NCI-H2107 treated with DMSO at 0.1 percent for 48 hours (cell line): ENCODE measurements at regions not wholly inside any gene's neighbourhood (a gene's known extent, or its start where the extent isn't known, plus 50 kb on each side); places are given as distances from the start of the nearest gene placed in this dataset.

Experiments
- DNase-seq: peaks from one replicate; lab custom pipeline; 2025; ENCODE audit not compliant: unreplicated experiment; lab: John Stamatoyannopoulos, UW

DNA sequence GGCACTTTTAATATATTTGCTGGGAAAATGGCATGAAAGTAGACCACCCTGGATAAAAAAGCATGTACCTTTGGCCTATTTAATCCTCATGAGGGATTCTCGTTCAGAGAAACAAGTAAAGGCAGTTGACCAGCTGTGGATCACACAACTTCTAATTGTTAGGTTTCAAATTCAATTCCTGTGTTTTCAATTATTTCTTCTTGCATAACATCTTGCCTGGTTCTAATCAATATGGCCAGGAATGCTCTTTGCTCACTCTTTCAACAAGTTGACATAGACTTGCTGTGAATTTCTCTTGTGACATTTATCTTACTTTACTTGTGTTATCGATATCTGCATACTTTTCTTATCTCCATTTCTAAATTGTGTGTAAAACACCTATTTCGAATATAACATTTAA is 211.8 kb downstream of the SLC7A11 start:
- DNase-seq = no peak

DNA sequence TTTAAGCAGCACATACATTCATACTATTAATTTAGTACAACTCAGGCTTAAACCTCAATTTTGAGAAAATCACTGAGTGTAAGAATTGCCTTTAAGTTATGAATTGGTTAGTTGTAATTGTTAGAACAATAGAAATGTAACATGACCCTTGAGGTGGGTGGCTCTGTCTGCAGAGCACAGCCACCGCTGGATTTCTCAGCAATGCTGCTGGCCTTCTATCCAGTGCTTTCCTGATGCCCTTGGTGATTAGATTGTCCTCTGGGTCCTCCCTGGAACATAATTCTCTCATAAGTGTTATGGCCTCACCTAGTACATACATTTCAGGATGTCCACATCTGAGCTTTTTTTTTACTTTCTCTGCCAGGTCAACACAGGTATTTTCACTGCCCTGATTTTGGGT is 213.2 kb downstream of the SLC7A11 start:
- DNase-seq = no peak

DNA sequence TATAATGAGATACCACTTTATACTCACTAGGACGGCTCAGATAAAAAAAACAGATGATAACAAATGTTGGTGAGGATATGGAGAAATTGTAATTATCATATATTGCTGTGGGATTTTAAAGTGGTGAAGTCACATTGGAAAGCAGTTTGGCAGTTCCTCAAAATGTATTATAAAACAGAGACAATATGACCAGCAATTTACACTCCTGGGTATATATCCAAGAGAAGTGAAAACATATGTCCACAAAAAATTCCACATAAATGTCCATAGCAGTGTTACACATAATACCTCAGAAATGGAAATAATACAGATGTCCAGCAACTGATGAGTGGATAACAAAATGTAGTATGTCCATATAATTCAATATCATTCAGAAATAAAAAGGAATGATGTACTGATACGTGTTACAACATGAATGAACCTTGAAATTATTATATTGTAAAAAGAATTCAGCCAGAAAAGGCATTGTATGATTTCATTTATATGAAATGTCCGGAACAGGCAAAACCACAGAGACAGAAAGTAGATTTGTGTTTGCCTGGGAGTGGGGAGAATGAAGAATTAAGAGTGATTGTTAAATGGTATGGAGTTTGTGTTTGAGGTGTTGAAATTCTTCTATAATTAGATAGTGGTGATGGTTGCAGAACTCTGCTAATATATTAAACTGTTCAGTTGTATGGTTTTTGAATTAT is 220.9 kb downstream of the SLC7A11 start:
- no peak for DNase-seq

DNA sequence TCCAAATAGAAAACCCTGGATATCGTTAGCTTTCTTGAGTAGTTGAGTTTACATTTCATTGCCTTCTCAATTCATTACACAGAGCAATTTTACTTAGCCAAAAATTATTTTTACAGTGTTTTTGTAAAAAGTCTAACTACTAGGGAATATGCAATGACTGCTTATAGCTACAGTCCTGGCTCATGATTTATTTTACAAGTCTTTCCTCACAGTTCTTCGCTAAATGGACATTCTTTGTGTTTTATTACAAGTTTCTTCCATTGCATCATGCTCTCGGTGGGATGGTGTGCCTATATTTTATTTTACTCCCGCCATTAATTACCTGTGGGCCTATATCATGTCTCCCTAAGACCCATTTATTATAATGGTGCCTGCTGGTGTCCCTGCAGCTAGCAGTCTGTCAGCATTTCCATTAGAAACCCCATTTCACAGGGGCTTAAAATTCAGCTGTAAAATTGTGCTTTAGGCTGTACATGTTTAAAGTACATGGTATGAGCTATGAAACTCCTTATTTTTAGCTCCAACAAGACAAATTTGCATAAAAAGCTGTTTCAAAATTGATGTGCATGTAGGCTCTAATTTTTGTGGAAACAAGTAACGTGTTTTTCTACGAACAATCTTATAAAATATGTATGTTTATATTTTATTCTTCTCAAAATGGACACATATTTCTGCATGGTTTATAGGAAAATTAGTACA is 227.4 kb downstream of the SLC7A11 start:
- DNase-seq = no peak

DNA sequence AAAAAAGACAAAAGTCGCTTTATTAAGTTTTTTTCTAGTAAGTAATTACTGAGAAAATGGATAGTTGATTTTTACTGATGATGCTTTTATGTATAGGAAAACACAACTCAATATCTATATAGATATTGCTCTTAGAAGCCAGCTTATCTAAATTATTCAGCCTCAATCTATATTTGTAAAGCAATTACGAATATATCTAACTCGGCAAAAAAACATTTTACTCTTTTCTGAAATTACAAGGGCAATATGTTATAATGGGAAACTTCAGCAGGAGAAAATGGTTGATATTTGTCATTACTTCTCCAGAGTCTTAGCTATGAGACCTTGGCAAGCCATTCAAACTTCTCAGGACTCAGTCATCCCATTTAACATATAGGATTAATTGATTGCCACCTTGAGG is 228.5 kb downstream of the SLC7A11 start:
- DNase-seq = no peak

DNA sequence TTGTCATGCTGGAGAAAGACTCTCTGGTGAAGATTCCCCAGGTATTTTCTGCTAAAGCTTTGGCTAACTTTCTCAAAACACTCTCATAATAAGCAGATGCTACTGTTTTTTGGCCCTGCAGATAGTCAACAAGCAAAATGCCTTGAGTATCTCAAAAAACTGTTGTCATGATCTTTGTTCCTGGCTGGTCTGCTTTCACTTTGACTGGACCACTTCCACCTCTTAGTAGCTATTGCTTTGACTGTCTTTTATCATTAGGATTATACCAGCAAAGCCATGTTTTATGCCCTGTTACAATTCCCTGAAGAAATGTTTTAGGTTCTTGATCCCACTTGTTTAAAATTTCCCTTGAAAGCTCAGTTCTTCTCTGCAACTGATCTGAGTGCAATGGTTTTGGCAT is 231.5 kb downstream of the SLC7A11 start:
- no peak for DNase-seq

DNA sequence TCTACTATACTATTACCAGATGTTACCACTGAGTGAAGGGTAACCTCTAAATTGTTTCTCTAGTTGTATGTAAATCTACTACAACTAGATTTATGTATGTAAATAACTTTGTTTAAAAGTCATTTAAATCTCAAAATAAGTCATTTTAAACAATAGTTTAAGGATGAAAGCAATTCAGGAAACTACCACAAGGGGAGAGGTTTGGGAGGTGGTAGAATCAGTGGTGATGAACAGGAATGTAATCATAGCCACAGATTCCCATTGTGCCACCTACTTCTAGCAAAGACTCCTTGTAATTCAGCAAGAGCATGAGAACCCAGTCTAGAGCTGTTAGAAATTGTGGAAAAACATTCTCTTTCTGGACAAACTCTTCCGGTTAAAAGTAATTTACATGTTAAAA is 234.6 kb downstream of the SLC7A11 start:
- no peak for DNase-seq

DNA sequence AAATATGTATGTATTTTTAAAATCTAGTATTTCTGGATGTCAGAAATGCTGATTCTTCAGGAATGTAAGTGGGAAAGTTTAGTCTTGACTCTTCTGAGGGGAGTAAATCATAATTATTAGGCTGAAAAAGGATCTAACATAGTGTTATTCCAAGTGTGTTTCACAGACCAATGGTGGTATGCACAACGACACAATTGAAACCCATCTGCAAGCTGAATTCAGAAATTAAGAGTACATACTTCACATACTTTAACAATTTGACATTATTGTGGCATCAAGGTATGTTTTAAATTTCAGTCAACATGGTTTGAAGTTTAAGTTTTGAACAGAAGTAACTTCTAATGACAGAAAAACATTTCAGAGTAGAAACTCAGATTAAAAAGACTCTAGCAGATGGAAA is 236.7 kb downstream of the SLC7A11 start:
- DNase-seq = no peak

DNA sequence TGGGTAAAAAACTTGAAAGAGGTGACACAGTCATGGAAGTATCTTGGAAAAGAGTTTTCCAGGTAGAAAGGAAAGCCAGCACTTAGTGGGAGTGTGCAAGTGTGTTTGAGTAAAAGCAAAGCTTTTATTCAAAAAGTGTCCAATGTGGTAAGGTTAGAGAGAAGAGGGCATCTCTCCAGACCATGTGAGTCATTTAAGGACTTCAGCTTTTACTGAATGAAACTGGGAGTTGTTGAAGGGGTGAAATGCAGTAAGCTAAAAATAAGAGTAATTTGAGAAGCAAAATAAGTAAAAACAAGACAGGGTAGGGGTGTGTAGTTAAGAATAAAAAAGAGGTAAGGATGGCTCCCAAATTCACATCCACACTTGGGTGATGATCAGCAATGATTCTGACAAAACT is 238.9 kb downstream of the SLC7A11 start:
- DNase-seq = no peak

DNA sequence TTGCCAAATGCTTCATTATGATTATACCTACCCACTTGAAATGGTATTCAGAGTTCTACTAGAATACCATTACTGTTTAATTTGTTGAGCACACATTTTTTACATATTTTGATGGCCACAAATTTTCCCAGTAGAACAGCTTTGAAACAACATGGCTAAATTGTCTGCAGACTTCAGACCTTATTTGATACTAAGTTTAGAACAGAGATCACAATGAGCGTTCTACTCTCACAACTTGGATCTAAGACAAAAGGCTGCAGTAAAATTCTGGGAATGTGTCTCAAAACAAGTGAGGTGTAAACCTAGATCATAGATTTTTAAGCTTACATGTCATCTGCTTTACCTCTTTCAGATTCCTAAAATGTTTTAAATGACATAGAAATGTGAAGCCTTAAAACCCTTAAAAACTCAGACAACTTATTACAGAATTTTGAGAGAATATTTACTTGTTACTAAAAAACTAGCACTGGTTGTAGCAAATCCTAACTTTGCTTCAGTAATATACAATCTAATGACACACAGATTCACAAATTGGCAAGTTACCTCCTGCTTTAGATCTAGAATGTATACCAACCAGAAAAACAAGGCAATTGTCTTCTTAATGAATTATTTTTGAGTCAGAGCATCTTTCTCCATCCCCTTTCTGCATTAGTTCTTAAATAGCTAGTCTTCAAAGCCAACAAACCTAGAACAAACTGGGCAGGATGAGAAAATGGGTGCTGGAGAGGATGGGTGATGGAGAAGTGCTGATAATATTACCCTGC is 243.3 kb downstream of the SLC7A11 start:
- DNase-seq = no peak

DNA sequence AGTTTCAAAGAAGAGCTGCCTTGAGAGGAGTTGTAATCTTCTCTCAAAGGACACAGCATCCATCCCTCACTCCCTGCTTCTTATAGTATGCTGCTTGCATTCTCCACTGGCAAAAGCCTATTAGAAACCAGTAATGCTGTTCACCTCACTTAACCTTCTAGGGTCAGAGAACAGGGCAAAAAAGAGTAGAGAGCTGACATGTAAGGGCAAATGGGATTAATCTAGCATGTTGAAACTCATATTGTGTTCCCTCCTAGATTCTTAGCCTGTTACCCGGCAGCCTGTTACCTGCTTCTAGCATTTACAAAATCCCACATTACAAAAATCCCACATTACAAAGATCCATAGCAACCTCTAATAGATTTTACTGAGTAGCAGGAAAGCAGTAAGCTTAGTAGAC is 244.7 kb downstream of the SLC7A11 start:
- no peak for DNase-seq

DNA sequence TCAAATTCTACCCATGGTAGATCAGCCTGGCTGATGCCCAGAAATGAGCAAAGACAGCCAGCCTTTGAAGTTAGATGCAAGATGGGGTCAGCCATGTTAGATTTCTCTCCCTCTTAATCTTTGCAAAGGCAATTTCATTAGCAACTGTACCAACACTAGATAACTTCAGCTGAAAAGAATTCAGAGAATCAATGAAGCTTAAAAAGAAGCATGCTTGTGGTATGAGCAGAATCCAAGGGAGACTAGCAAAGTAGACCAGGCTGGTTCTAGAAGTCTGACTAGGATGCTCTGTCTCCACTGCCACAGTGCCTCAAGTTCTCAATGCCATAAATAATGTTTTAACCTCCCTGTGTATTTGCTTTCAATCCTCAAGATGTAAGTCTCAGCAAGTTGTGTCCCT is 247.3 kb downstream of the SLC7A11 start:
- DNase-seq = no peak

DNA sequence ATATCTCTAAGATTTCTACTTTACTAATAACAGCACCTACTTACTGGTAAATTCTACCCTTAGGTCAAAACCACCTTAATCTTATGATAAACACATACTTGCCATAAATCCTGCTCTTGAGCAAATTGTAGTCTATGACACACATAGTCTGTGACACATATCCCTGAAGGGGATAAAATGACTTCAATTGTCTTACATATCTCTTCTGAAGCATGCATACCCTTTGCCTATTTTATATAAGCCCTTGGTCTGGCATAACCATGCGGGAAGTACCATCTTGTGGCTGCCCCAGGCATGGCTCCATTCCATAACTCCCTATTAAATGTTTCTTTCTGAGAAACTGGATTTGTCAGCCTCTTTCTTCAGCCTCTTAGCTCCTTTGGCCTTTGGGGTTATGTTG is 248.9 kb downstream of the SLC7A11 start:
- no peak for DNase-seq

DNA sequence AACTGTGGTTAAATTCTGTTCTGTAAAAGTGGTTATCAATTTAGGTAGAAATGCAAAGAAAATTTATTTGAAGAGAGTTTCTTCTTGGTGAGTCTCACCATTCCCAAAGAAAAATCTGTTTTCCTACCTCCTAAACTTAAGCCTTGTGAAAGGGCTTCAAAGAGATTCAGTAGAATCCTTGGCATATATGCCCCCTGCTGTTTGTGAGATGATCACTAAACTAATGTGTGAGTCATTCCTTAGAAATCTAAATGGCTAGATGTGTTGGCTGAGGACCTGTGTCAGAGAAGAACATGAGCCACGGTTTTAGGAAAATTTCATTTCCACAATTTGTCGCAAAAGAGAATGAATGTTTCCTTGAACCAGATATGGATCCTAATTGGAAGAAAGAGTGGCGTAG is 260.9 kb downstream of the SLC7A11 start:
- no peak for DNase-seq

DNA sequence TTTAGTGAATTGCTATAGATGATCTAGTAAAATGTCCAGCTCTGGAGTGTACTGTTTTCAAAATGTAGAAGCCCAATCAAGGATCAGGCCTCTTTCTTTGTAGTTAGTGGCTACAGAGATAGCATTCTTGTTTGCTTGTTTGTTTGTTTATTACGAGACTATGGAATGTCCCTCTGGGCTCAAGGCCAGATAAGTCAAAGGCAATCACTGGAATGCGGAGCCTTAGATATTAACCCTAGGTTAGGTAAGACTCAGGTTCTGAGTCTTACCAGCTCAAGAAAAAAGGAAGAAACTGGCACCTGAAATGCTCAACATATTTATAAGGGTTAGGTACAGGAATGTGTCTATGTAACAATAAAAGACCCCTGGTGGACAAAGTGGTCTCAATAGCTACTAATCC is 261.5 kb downstream of the SLC7A11 start:
- DNase-seq = no peak

DNA sequence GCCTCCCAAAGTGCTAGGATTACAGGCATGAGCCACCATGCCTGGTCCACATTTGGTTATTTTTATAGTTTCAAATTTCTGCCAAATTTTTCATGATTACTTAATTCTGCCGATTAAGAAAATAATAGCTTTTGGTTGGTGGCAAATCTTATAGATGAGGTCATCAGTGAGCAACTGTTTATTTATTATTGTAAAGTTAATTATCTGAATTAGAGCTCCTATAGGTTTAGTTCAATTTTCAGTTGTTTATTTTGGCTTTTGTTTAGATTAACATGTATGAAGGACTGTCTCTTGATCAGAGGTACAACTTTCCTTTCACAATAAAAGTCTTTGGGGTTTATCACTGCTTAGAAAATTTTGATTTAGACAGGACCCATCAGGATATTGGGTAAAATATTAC is 262.2 kb downstream of the SLC7A11 start:
- no peak for DNase-seq

DNA sequence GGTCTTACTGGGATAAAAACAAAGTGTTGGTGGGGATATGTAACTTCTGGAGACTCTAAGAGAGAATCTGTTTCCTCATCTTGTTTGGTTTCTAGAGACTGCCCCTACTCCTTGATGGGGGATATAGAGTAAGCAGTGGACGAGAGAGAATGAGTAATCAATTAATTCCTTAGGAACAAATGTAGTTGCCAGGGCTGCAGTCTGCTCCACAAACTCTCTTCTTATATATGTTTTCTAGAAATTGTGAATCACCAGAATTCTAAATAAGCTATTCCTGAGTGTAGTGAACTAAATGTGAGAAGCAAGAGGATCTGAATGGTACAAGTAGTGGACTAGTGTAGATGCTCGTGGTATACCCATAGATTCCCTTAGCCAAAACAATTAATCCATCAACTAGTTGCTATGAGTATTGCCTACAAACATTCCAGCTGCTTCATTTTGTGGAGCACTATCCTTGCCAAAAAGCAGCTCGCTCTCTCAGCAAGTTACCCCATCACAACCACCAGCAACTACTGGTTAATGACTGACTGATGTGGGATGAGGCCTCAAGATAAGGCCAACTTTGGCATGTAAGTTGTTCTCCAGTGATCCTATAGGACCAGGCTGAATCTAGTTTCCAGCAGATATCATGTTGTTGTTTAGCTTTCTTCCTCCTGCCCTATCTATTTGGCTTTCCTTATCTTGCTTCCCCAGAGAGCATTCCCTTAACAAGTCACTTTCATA is 273.0 kb downstream of the SLC7A11 start:
- DNase-seq = no peak

DNA sequence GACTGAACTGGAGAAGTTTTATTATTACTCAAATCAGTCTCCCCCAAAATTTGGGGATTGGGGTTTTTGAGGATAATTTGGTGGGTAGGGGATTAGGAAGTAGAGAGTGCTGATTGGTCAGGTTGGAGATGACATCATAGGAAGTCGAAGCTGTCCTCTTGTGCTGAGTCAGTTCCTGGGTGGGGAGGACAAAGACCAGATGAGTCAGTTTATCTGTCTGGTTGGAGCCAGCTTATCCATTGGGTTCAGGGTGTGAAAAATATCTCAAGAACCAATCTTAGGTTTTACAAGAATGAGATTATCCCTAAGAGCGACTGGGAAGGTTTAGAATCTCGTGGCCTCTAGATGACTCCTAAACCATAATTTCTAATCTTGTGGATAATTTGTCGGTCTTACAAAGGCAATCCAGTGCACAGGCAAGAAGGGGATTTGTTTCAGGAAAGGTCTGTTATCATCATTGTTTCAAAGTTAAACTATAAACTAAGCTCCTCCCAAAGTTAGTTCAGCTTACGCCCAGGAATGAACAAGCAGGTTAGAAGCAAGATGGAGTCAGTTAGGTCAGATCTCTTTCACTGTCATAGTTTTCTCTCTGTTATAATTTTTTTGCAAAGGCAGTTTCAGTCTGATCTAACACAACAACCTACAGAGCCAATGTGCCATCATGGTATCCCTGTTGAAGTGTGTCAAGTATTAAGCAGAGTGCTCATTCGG is 274.5 kb downstream of the SLC7A11 start:
- no peak for DNase-seq

DNA sequence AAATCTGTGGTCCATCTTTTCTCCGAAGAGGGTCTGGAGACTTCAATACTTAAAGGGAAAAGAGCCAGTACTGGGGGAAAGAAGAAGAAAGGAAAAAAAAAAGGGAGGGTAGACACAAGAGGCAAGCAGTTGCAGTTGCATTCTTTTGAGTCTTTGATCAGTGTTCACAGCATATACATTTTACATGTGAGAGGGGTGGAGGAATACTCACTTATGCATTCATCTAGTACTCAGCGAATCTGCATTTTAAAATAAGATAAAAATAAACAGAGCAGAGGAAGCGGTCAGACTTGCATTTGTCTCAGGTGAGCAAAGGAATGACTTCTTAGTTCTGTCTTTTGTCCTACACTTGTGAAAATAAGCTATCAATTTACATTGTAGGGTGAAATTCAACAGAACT is 275.6 kb downstream of the SLC7A11 start:
- DNase-seq = no peak

DNA sequence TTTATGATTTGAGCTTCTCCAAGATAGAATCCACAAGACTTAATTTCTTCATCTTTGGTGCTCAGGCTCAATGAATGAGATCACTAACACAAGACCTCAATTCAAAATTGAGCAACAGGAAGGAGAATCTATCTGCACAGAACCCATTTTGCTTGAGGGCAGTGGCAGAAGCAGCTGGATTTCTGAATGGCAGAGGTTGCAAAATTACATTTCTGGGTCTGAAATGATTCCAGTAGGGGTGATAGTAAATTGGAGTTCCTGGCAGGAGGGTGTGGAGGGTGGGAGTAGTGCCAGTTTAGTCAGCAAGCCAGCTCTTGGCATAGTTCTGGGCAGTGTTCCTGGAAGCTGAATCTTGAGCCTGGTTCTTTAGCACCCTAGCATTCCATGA is 281.1 kb downstream of the SLC7A11 start:
- no peak for DNase-seq
